NCI-H526 (cell line): ENCODE measurements at regions not wholly inside any gene's neighbourhood (a gene's known extent, or its start where the extent isn't known, plus 50 kb on each side); places are given as distances from the start of the nearest gene placed in this dataset.
"Not testable (repeated sequence)": the region's sequence is repeated elsewhere in the genome, so short reads cannot be mapped to it uniquely, and the experiment has no call there.

Experiments used
- DNase-seq, 2 experiments: peaks; one replicate each; lab custom pipeline; 2025; lab: John Stamatoyannopoulos, UW

DNA sequence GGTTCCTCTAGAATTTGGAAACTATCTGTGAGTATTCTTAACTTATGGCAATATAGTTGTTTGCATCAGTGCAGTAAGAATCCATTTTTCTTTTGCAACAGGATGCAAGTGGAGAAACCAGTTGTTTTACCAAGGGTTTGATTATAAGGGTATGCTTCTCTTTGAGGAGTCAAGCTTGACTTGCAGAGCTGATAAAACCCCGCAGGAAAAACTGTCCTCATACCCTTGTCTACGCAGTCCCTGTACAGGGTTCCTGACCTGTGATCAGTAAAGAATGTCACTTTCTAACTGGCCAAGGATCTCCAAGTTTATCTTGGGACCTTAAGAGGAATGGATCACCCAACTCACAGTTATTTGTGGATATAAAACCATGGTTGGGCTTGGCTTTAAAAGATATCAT lies 161.1 kb upstream of the OLIG3 start:
- DNase-seq: no peak

DNA sequence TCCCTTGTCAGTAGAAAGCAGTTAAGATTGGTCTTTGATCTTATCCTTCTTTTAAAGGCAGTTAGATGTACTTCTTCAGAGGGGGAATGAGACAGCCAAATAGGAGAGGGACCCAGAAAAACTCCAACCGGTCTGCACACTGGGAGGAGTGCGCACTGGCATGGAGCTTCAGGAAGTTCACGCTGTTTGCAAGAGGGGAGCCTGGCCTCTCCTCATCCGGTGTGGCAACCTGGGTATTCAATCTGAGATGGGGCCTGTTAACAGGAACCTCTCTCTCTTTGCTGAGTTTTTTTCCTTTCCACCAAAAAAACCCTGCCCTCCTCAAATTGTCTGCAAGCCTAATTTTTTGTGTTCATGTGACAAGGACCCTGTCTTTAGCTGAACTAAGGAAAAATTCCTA lies 162.5 kb upstream of the OLIG3 start:
- no peak for DNase-seq

DNA sequence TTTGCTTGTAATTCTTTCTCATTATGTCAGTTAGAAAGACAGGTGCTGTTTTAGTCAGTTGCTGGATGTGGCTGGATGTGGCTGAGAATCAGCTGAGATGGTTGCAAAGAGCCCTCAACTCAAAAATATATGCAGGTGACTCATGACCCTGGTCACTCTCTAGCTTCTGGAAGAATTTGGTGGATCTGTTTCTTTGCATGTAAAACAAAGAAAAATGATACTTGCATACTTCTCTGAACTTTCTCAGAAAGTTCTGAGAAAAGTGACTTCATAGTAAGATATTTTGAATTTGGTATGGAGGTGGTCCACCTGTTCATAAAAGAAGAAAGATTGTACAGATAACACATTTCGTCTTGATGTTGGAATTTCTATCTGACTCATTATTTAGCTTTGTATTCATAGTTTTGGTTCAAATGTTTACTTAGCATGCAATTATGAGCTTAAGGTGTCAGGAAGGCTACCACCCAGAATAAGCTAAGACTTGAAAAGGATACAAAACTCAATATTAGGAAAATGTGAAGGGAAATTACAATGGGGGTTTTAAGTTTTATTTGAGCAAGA lies 163.2 kb upstream of the OLIG3 start:
- no peak for DNase-seq

DNA sequence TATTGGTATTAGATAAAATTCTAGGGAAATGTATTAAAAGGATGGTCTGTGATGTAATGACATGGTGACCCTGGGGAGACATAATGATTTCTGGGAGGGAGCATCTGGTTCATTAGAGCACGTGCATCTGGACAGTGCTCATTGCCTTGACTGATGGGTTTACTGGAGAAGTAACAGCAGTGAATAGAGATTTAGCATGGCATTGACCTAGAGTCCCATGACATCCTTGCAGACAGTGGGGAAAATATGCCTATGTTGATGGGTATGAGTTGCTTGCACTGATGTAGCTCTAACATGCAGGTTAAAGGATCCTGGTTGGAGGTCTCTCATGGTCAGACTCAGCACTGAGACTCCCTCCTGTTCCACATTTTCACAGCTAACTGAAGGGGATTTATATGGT lies 164.1 kb upstream of the OLIG3 start:
- DNase-seq: no peak

DNA sequence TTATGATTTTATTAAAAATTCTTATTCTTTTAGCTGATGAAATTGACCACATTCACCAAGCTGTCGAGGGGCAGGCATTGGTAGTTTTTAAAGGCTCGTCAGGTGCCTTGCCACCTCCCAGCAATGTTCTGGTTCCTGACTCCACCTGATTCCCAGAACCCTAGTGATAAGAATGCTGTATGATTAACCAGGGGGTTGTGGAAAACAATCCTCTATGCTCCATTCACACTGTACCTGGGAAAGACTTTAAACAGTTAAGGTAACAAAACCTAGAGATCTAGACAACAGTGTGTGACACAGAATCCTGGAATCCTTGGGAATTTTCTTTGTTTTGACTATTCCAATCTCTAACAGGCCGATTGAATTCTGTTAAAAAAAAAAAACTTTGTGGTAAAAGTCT lies 165.7 kb upstream of the OLIG3 start:
- DNase-seq: no peak

DNA sequence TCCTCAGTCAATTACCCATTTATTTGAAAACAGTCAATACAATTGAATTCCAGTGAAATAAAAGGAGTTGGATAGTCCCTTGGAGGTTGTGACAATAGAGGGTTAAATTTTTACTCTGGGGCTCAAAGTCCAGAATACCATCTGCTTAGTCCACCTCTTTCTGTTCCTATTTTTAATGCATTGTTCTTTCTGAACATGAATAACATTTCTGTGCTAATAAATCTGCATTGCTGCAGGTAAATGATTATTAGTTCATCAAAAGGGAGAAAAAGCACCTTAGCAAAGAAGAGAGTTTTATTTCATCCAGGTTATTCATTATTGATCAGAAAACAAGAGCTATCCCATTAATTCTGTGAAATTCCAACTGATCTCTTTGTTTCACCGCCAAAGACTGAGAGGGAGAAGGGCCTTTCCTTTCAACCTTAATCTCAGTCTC lies 166.1 kb upstream of the OLIG3 start:
- peak in 1 of 2 experiments; percentile 16 for DNase-seq

DNA sequence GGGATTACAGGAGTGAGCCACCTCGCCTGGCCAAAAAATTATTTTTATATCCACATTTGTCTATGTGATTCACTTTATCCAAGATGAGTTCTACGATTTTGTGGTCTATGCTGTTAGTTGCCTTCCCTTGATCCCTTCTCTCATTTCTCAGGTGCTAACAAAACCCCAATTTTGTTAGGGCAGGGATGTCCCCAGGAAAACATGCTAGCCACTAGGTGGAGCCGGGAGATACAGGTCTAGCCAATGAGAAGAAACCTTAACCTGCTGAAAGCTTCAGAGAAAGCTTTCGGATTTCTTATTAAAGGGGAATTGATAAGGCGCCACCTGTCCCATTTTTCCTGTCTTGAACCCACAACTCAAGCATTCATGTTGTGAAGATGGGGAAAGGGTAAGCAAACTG lies 167.4 kb upstream of the OLIG3 start:
- peak in 1 of 2 experiments; percentile 30 for DNase-seq

DNA sequence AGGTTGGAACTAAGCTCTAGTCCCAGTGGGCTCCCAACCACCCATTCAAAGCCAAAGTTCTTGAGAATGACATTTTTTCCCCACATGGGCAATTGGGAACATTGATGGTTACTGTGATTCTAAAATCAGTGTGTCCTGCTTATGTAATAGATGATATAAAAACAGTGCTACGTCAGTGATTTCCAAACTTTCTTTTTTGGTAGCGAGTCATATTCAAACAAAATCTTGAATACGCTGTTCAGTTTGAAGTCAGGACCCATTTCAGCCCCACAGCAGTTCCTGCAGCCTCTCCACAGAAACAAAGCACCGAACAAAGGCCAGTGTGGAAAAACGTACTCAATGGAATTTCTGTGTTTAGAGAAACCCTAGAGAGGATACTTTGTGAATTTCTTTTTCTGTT lies 170.0 kb upstream of the OLIG3 start:
- no peak for DNase-seq

DNA sequence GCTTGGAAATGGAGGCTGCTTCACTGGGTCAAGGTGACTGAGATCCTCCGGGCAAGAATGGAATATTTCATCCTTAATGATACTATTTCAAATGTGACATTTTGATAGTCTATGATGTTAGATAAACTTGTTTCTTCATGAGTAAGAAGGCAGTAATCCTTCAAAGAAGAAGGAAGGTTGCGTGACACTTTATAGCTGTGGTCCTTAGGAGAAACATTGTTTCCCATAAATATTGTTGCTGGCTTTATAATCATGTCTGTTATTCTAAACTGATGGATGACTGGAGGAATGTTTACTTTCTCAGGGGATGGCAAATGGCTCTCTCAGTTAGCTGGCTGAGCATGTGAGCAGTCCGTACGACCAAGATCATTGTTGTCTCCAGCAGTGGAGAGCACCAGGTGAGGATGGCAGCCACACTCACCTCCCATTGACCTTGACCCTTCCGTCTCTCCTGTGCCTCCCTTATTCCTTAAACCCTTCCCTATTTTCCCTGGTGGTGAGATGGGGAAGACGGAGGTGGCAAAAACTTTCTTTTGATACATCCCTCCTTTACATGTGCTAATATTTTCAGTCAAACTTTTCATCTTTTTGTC lies 171.2 kb upstream of the OLIG3 start:
- DNase-seq: no peak

DNA sequence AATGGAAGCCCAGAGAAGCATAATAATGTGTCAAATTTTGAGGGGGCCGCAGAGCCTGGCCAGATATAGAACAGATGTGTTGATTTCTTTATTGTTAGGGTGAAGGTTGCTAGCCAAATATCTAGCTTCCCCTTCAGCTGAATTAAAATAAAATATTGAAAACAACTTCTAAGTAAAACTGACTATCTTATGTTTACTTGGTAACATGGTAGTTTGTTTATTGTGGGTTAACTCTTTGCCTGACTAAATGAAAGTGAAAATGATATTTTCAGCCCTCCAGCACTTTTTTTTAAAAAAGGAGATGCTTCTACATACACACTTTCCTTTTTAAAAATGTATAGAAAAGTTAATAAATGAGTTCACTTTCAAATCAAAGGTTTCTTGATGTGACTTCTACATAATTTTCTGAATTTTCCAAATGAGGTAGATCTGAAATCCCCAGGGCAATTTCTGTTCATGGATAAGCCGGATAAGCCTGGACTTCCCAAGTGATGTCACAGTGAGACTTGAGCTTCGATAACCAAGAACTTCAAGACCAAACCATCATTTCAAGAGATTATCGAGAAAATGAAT lies 172.1 kb upstream of the OLIG3 start:
- DNase-seq: no peak

DNA sequence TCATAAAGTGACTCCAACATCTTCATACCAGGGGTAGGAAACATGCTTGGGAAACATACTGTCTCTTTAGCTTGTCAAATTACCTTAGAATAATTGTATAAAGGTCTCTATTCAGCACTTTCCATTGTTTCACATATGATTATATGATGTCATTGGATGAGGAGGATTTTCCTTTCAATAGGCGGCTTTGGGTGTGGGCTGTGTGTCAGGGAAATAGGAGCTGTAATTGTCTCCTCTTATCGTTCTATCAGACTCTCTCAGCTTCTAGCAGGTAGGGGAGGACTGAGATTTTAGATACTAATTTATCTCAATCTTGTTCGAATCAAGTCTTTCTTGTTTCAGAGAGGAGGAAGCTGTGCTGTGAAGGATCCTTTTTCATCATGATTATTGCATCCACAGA lies 179.4 kb upstream of the OLIG3 start:
- DNase-seq: no peak

DNA sequence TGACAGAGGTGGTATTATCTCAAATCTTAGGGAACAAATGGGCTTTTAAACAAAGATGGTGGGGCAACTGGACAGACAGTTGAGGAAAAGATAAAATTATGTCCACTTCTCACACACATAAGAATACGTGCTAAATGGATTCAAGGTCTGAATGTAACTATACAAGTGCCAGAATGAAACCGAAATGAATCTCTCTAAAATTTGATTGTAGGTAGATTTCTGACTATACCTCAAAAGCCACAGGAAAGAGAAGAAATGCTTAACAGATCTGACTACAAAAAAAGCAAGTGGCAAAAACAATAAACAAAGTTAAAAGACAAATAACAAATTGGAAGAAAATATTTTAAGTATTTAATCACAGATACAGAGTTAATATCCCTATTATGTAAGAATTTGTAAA lies 182.7 kb upstream of the OLIG3 start:
- DNase-seq: no peak

DNA sequence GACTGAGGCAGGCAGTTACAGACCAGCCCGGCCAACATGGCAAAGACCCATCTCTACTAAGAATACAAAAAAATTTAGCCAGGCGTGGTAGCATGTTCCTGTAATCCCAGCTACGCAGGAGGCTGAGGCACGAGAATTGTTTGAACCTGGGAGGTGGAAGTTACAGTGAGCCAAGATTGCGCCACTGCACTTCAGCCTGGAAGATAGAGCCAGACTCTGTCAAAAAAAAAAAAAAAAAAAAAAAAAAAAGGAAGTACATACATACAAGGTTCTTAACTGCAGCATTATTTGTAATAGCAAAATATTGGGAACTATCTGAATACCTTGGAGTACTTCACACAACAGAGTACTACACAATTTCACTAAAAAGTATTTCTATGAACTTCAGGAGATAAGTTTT lies 183.5 kb upstream of the OLIG3 start:
- no peak for DNase-seq

DNA sequence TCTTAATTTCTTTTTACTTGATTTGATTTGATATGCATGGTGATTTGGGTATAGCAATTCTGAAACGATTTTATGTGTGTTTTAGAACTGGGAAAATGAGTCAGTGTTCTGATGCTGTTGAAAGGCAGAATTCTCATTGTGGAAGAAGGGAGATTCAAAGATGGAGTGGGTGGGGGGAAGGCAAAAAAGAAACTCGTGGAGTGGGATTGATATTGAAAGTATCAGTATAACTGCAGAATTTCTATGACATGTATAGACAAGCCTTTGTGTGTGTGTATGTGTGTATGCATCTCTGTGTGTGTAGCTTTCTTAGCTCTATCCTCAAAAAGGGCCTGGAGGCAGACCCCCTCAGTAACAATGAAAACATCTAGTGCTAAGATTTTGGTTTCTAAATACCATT lies 184.3 kb upstream of the OLIG3 start:
- DNase-seq: no peak

DNA sequence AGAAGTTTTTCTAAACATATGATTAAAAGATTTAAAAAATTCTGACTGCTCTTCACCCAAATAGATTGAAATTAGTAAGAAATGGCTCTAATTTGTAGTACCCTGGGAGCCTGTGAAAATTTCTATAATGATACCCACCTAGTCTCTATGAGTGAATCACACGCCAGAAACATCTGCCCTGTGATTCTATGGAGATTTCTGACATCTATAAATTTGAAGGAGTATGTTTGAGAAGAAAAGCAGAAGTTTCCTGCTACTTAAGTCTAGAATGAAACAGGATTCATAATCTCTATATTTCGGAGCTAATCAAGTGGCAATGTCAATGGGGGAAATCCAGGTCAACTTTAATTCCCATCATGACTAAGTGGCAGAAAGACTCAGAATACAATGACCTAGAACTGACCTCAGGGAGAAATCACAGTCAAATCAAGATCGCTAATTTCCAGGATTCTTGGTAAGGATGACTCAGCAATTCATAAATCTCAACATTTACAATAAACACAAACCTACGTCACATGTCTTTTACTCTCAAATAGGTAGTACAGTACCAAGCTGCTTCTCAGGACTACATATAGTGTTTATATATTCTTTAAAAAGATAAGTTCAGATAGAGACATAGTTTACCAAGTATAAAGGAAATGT lies 186.2 kb upstream of the TNFAIP3 start:
- no peak for DNase-seq

DNA sequence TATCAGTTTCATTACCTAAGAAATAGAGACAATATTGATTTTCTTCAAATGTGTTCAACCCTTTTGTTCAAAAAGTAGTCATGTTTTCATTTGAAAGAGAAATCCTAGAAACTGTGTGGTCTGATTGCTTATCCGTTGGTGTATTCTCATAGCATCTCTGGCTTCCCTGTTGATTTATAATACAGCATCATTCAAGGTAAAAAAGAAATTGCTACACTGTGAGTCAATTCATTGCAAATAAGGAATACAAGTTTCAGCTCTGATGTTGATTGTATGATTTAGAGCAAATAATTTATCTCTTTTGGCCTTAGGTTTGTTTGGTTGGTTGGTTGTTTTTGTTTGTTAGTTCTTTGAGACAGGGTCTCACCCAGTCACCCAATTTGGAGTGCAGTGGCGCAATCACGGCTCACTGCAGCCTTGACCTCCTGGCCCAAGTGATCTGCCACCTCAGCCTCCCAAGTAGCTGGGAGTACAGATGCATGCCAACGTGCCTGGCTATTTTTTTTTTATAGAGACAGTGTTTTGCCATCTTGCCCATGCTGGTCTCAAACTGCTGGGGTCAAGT lies 185.5 kb upstream of the TNFAIP3 start:
- no peak for DNase-seq

DNA sequence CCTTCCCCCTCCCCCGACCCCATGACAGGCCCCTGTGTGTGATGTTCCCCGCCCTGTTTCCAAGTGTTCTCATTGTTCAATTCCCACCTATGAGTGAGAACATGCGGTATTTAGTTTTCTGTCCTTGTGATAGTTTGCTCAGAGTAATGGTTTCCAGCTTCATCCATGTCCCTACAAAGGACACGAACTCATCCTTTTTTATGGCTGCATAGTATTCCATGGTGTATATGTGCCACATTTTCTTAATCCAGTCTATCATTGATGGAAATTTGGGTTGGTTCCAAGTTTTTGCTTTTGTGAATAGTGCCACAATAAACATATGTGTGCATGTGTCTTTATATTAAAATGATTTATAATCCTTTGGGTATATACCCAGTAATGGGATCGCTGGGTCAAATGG lies 184.4 kb upstream of the TNFAIP3 start:
- not testable (repeated sequence) for DNase-seq

DNA sequence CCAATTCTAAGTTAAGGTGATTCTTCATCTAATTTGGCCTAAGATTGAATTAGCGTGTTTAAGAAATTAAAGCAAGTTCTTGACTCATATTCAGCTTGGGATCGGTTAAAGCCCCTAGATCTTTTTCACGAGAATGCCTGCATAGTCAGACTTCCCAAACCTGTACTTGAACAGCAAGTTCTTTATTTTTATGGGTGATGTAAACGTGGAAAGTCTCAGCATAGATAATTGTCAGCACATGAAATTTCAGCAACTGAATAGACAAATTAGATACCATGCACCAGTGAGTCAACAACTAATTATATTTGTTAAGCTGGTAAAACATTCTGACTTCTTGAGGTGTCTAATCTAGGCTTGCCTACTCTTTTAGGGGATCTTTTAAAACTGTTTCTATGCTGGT lies 183.1 kb upstream of the TNFAIP3 start:
- no peak for DNase-seq

DNA sequence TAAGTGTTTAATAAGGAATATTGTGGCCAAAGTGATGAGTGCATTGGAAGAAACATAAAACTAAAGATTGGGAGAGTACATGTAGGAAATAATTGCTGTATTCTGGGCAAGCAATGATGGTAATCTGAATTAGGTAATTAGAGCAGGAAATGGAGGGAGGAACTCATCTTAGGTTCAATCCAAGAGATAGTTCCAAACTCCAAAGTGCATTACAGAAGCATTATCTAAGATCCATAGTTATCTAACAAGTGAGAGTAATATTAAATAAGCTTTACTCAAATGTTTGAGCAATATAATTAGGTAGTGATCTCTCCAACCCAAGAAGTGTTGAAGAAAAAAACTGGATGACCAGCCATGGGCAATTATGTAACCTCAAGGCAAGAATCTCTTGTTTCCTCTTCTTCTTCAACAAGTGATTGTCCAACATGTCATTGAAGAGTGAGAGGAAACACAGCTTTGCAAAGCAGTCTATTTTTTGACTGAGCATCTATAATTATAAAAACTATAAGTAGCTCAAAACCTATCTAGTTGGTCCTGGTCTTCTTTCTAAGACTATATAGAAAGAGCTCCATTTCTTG lies 181.2 kb upstream of the TNFAIP3 start:
- DNase-seq: no peak

DNA sequence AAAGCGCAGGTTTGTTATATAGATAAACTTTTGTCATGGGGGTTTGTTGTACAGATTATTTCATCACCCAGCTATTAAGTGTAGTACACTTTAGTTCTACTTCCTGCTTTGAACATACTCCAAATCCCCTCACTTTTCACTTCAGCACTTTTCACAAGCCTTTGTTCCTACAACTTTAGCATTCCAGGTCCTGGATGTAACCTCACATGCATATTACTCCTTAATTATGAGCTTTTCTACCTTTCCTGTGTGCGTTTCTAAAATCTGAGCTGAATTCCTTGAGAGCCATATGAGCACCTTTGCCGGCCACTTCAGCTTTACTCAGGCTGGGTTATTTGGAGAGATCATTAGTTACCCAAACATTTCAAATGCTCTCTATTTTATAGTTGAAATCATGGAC lies 179.2 kb upstream of the TNFAIP3 start:
- no peak for DNase-seq

DNA sequence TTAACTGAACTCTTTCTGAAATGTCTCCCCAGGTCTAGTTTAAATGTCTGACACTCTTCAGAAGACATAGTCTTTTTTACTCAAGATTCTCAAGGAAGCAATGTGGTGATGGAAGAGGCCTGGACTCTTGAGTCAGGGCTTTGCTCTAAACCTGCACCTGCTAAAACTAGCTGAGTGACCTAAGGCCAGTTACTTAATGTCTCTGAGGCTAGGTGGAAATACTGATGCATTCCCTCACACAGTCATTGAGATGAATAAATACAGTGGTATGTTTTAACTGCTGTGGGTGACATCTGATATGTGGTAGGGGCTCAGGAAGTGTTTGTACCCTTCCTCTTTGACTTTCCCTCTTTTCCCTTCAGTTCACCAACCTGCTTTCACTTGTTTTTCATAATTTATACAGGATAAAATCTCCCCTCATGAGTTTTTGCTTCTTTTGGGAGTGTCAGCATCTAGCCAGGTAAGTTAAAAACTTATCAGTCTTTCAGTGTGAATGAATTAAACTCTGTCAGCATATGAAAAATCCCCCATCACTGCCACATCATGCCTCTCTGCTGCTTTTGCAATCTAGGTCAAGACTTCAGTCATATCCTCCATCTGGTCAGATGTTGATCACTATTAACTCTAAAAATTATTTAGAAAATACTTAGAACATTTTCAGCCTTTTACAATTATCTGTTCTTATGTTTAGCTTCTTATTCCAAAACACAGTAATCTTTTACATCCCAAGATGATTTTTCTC lies 178.7 kb upstream of the TNFAIP3 start:
- DNase-seq: no peak

DNA sequence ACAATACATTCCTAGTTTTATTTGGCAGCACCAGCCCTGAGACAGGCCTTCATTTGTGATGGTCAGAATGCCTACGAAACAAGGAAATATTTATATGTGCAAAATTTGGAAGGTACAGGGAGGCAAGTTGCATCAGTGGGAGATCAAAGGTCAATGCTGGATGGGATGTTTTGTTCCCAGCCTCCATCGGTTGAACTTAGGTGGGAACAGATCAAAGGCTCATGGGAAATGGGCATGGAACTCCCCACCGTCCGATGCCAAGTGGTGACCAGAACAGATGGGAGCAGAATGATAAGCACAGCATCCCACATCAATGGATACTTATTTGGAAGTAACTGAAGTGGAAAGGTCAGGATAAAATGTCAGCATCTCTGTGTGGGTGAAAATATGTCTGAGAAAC lies 177.7 kb upstream of the TNFAIP3 start:
- DNase-seq: no peak
